Bronchial epithelial cell (primary cell): ENCODE measurements at regions not wholly inside any gene's neighbourhood (a gene's known extent, or its start where the extent isn't known, plus 50 kb on each side); places are given as distances from the start of the nearest gene placed in this dataset.

Source experiments
- DNase-seq: peaks from one replicate; pipeline ENCODE4 v3.0.0-alpha.2; 2010; ENCODE audit warnings: low read depth
- FAIRE-seq: peaks from 2 replicates; lab custom pipeline; 2011; peaks lifted over from hg19 to GRCh38; lab: Jason Lieb, UNC
- H3K27me3 ChIP-seq: 2 replicates; pipeline ENCODE4 v1.5.1; 2011; ENCODE audit warnings: low read length; ENCODE audit not compliant: control insufficient read depth, insufficient read depth
- H3K36me3 ChIP-seq: 2 replicates; pipeline ENCODE4 v1.5.1; 2011; ENCODE audit warnings: low read length; ENCODE audit not compliant: control insufficient read depth, insufficient read depth
- H3K4me3 ChIP-seq: 2 replicates; pipeline ENCODE4 v1.5.1; 2011; ENCODE audit warnings: mild to moderate bottlenecking, low read depth, low read length, control low read depth
- CTCF ChIP-seq: IDR thresholded peaks from 2 replicates; pipeline ENCODE4 v1.5.1; 2011; ENCODE audit warnings: mild to moderate bottlenecking, moderate library complexity, low read length, control low read depth, inconsistent platforms; ENCODE audit not compliant: insufficient read depth, severe bottlenecking

- no peak for TF ChIP-seq CTCF
- Histone ChIP-seq H3K27me3 (no peaks in the 10 kb centered on the region), H3K36me3 (no peaks in the 10 kb centered on the region), H3K4me3 (no peak overlapping the region)
- DNase-seq (no peak), FAIRE-seq (no peak)
Observed at GRCh38 chr1:187617776-187618175, 789.0 kb downstream of the PLA2G4A start.

DNA sequence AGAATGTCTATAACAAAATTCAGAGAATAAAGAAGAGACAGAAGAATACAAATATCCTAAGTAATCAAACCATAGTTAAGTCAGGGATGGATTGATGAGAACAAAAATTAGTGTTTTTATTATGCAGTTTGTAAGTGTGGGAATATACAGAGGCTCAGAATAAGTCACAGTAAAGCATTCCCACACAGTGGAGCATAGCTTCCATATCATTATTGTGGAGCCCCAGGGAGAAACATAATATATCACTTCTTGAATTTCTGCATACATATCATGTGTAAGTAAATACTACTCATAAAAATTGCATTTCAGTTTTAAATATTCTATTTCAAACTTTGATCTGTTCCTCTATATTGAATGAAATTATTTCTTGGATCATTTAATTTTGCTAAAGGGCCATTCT, 790.4 kb downstream of the PLA2G4A start:
- H3K4me3 ChIP-seq, result no peak overlapping the region
- no peaks in the 10 kb centered on the region for H3K27me3 ChIP-seq
- DNase-seq (no peak), FAIRE-seq (no peak)
- H3K36me3 ChIP-seq, result no peaks in the 10 kb centered on the region
- TF ChIP-seq CTCF, result no peak

- no peak for TF ChIP-seq CTCF
- Histone ChIP-seq H3K27me3 (no peaks in the 10 kb centered on the region), H3K36me3 (no peaks in the 10 kb centered on the region), H3K4me3 (no peak overlapping the region)
- DNase-seq (peak; percentile 20), FAIRE-seq (no peak)
Observed at GRCh38 chr1:187621951-187622350, 793.2 kb downstream of the PLA2G4A start.

DNA sequence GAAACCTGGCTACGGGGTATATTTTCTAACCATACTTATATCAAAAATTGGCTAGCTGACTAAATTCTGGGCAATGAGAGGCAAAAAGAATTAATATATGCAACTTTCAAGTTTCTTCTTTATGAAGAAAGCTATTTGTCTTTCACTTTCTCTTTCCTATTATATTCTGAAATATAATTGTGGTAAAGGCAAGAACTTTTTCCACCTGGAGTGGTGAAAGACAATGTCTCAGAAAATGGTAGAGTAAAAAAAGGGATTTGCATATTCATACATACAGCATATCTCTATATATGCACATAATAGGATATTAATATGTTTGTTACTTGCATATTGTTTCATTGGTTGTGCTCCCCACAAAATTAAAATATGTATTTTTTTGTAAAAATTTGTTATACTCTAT, 793.8 kb downstream of the PLA2G4A start:
- Histone ChIP-seq H3K4me3 (no peak overlapping the region), H3K36me3 (no peaks in the 10 kb centered on the region), H3K27me3 (no peaks in the 10 kb centered on the region)
- TF ChIP-seq CTCF, result no peak
- DNase-seq (no peak), FAIRE-seq (no peak)

DNA sequence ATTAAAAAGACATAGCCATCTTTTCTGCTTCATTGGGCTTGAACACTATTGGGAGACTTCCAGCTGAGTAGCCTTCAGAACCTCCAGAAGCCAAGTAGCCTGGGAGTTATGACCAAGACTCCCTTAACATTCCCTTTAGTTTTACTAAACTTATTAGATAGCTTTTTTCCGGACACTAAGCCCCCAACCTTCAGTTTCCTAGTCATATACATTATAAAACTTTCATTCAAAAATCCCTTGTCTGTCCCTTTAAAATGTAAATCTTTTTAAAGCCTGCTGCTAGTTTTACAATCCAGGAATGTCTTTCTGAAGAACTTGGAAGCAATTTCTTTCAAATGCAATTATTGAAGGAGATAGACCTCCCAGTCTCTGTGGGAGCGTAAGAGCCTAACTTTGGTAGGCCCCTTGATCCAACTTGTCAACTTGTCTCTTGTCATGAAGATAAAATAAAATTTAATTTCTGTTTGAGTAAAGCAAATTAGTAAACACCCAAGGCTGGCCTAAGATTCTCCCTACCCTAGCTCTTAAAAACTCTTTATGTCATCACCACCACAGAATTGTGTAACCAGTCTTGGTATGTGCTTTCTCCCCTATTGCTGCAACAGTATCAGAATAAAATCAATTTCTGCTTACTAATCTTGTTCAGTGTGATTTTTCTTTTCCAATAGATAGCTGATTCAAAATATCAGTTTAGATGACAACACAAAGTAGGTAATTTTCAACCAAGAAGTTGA, 796.2 kb downstream of the PLA2G4A start:
- Histone ChIP-seq H3K27me3 (no peaks in the 10 kb centered on the region), H3K4me3 (no peak overlapping the region), H3K36me3 (no peaks in the 10 kb centered on the region)
- DNase-seq (no peak), FAIRE-seq (no peak)
- no peak for TF ChIP-seq CTCF

GRCh38 chr1:187626056-187626455, 797.3 kb downstream of the PLA2G4A start:
- FAIRE-seq, result no peak
- DNase-seq, result peak; percentile 26
- no peaks in the 10 kb centered on the region for H3K36me3 ChIP-seq
- H3K27me3 ChIP-seq, result no peaks in the 10 kb centered on the region
- no peak for TF ChIP-seq CTCF
- H3K4me3 ChIP-seq, result no peak overlapping the region
